Neuronal stem cell (in vitro differentiated cells): ENCODE measurements at regions not wholly inside any gene's neighbourhood (a gene's known extent, or its start where the extent isn't known, plus 50 kb on each side); places are given as distances from the start of the nearest gene placed in this dataset.

ENCODE experiments used
- DNase-seq: peaks from one replicate; pipeline ENCODE4 v3.0.0-alpha.2; 2013; ENCODE audit warnings: low spot score
- H2AFZ ChIP-seq: one replicate; pipeline ENCODE4 v1.6.1; 2013; ENCODE audit warnings: mild to moderate bottlenecking, low read length, inconsistent platforms
- H2AK5ac ChIP-seq: 2 replicates; pipeline ENCODE4 v1.6.1; 2013; ENCODE audit warnings: low read depth, mild to moderate bottlenecking, inconsistent platforms, low read length, moderate library complexity, mixed read lengths
- H2BK120ac ChIP-seq: 2 replicates; pipeline ENCODE4 v1.6.1; 2013; ENCODE audit warnings: low read depth, mild to moderate bottlenecking, inconsistent platforms, low read length, moderate library complexity, mixed read lengths
- H2BK12ac ChIP-seq: one replicate; pipeline ENCODE4 v1.6.1; 2013; ENCODE audit warnings: low read length, inconsistent platforms
- H2BK15ac ChIP-seq: 2 replicates; pipeline ENCODE4 v1.6.1; 2013; ENCODE audit warnings: mild to moderate bottlenecking, low read length, inconsistent platforms, mixed read lengths
- H2BK5ac ChIP-seq: one replicate; pipeline ENCODE4 v1.6.1; 2013; ENCODE audit warnings: inconsistent platforms, mild to moderate bottlenecking, low read length, moderate library complexity
- H3K14ac ChIP-seq: one replicate; pipeline ENCODE4 v1.6.1; 2013; ENCODE audit warnings: low read length, inconsistent platforms
- H3K18ac ChIP-seq: 2 replicates; pipeline ENCODE4 v1.6.1; 2013; ENCODE audit warnings: low read length, inconsistent platforms
- H3K23ac ChIP-seq: 2 replicates; pipeline ENCODE4 v1.6.1; 2013; ENCODE audit warnings: low read depth, mild to moderate bottlenecking, mixed read lengths, low read length, inconsistent platforms; ENCODE audit not compliant: poor library complexity
- H3K27ac ChIP-seq: replicated peaks from 3 replicates; pipeline ENCODE4 v1.5.1; 2013; ENCODE audit warnings: low read length, inconsistent platforms
- H3K27me3 ChIP-seq, 3 experiments: 2 replicates each; pipeline ENCODE4 v1.6.1; 2013; ENCODE audit warnings: low read length in 3 of 3, mild to moderate bottlenecking in 2 of 3, inconsistent platforms in 1 of 3, low read depth in 1 of 3, mixed read lengths in 1 of 3, moderate library complexity in 1 of 3; ENCODE audit not compliant: control insufficient read depth in 3 of 3, insufficient read depth in 3 of 3
- H3K36me3 ChIP-seq, 2 donors: replicated peaks in 1 of 2; 2 replicates each; pipeline ENCODE4 v1.6.1; 2013; ENCODE audit warnings: low read length in 2 of 2; ENCODE audit not compliant: control insufficient read depth in 2 of 2, insufficient read depth in 2 of 2
- H3K4ac ChIP-seq: 2 replicates; pipeline ENCODE4 v1.6.1; 2013; ENCODE audit warnings: inconsistent platforms, mild to moderate bottlenecking, low read length, moderate library complexity
- H3K4me1 ChIP-seq, 2 donors: 1 replicate in 1 of 2; 2 replicates in 1 of 2; pipeline ENCODE4 v1.6.1; 2013; ENCODE audit warnings: low read length in 2 of 2, low read depth in 1 of 2; ENCODE audit not compliant: control insufficient read depth in 2 of 2, insufficient read depth in 1 of 2
- H3K4me2 ChIP-seq: one replicate; pipeline ENCODE4 v1.6.1; 2013; ENCODE audit warnings: mild to moderate bottlenecking, low read length, inconsistent platforms; ENCODE audit not compliant: insufficient read depth, poor library complexity, severe bottlenecking
- H3K4me3 ChIP-seq, 2 donors: 2 replicates each; pipeline ENCODE4 v1.5.1; 2013; ENCODE audit warnings: low read length in 2 of 2, mild to moderate bottlenecking in 2 of 2, inconsistent platforms in 1 of 2, moderate library complexity in 1 of 2
- H3K79me1 ChIP-seq: one replicate; pipeline ENCODE4 v1.6.1; 2013; ENCODE audit warnings: low read depth, mild to moderate bottlenecking, inconsistent platforms, low read length, moderate library complexity
- H3K9ac ChIP-seq: one replicate; pipeline ENCODE4 v1.6.1; 2013; ENCODE audit warnings: mild to moderate bottlenecking, low read depth, low read length, inconsistent platforms; ENCODE audit not compliant: poor library complexity
- H3K9me3 ChIP-seq, 2 donors: replicated peaks in 1 of 2; 2 replicates each; pipeline versions ENCODE3 to v1.6.1; 2013; ENCODE audit warnings: low read length in 2 of 2, mild to moderate bottlenecking in 2 of 2, inconsistent platforms in 1 of 2, low read depth in 1 of 2, mixed read lengths in 1 of 2, moderate library complexity in 1 of 2; ENCODE audit not compliant: control insufficient read depth in 2 of 2, insufficient read depth in 1 of 2
- H4K8ac ChIP-seq: one replicate; pipeline ENCODE4 v1.6.1; 2013; ENCODE audit warnings: low read depth, mild to moderate bottlenecking, inconsistent platforms, low read length, moderate library complexity
- H4K91ac ChIP-seq: one replicate; pipeline ENCODE4 v1.6.1; 2013; ENCODE audit warnings: low read length, low read depth, mild to moderate bottlenecking, inconsistent platforms; ENCODE audit not compliant: poor library complexity
- WGBS, 2 donors: extraction: QIAGEN DNeasy Blood & Tissue Kit; methylation state at CpG; one replicate each; pipeline ENCODE4 v1.1.7; 2013; ENCODE audit warnings: missing lambda C conversion rate in 2 of 2, mixed read lengths in 1 of 2; ENCODE audit not compliant: insufficient read length in 2 of 2, insufficient replicate concordance in 1 of 2; ENCODE audit errors: extremely low coverage in 2 of 2; 5-methylcytosine and 5-hydroxymethylcytosine counted together

GRCh38 chr3:174533286-174533685 is 325.8 kb upstream of the NAALADL2 start:
- no peak overlapping the region for H4K8ac ChIP-seq

GRCh38 chr3:174536319-174536718 is 322.8 kb upstream of the NAALADL2 start:
- Histone ChIP-seq H3K18ac (no peak overlapping the region), H2AFZ (no peak overlapping the region), H2AK5ac (no peak overlapping the region), H3K36me3 (no peaks in the 10 kb centered on the region), H3K27ac (no peak overlapping the region), H3K27me3 (no peaks in the 10 kb centered on the region), H2BK15ac (no peak overlapping the region), H3K9me3 (peaks cover 0 to 2% of the 10 kb centered on the region in 2 donors), H3K9ac (no peak overlapping the region), H3K14ac (no peak overlapping the region), H3K4me3 (no peak overlapping the region), H4K8ac (no peak overlapping the region), H3K23ac (no peak overlapping the region), H3K4me1 (peaks cover 2 to 10% of the 10 kb centered on the region in 2 donors), H2BK120ac (no peak overlapping the region), H3K4ac (no peak overlapping the region), H2BK5ac (no peak overlapping the region), H2BK12ac (no peak overlapping the region), H3K4me2 (no peak overlapping the region), H3K79me1 (no peaks in the 10 kb centered on the region), H4K91ac (no peak overlapping the region)
- WGBS, 2 donors = no CpG with 5 or more reads among the region's 4 CpGs
- DNase-seq = no peak

More at GRCh38 chr3:174533286-174533685, 325.8 kb upstream of the NAALADL2 start:
- Histone ChIP-seq H3K4me1 (no peaks in the 10 kb centered on the region), H3K14ac (no peak overlapping the region), H4K91ac (no peak overlapping the region), H3K23ac (no peak overlapping the region), H3K27me3 (no peaks in the 10 kb centered on the region), H2BK15ac (no peak overlapping the region), H3K9ac (no peak overlapping the region), H3K18ac (no peak overlapping the region), H3K79me1 (no peaks in the 10 kb centered on the region), H3K4me3 (no peak overlapping the region), H2AK5ac (no peak overlapping the region), H3K4ac (no peak overlapping the region), H2AFZ (no peak overlapping the region), H3K4me2 (no peak overlapping the region), H3K9me3 (no peaks in the 10 kb centered on the region), H2BK12ac (no peak overlapping the region), H3K27ac (no peak overlapping the region), H2BK120ac (no peak overlapping the region), H2BK5ac (no peak overlapping the region), H3K36me3 (no peaks in the 10 kb centered on the region)
- no CpG with 5 or more reads among the region's 2 CpGs for WGBS, 2 donors
- no peak for DNase-seq

- Histone ChIP-seq H3K9me3 (peaks cover 0 to 2% of the 10 kb centered on the region in 2 donors), H3K9ac (no peak overlapping the region), H3K27me3 (no peaks in the 10 kb centered on the region), H2BK15ac (no peak overlapping the region), H3K4me3 (no peak overlapping the region), H3K23ac (no peak overlapping the region), H3K14ac (no peak overlapping the region), H2BK12ac (no peak overlapping the region), H4K8ac (no peak overlapping the region), H2BK5ac (no peak overlapping the region), H3K4me2 (no peak overlapping the region), H2AFZ (no peak overlapping the region), H3K4ac (no peak overlapping the region), H4K91ac (no peak overlapping the region), H3K4me1 (peaks cover 2 to 10% of the 10 kb centered on the region in 2 donors), H3K18ac (no peak overlapping the region), H3K27ac (no peak overlapping the region), H2AK5ac (no peak overlapping the region), H2BK120ac (no peak overlapping the region), H3K79me1 (no peaks in the 10 kb centered on the region), H3K36me3 (no peaks in the 10 kb centered on the region)
- WGBS, 2 donors = no CpG with 5 or more reads among the region's 3 CpGs
- DNase-seq = no peak
These were observed 321.0 kb upstream of the NAALADL2 start for GRCh38 chr3:174538151-174538550.

- no peak for DNase-seq
- H3K4ac ChIP-seq = no peak overlapping the region
- H3K4me2 ChIP-seq = no peak overlapping the region
- no peak overlapping the region for H2AK5ac ChIP-seq
- H3K14ac ChIP-seq = no peak overlapping the region
- H4K8ac ChIP-seq = no peak overlapping the region
- no peak overlapping the region for H2BK15ac ChIP-seq
- H3K4me3 ChIP-seq = no peak overlapping the region
- no peak overlapping the region for H3K23ac ChIP-seq
- no peak overlapping the region for H2AFZ ChIP-seq
- H4K91ac ChIP-seq = no peak overlapping the region
- no peak overlapping the region for H3K27ac ChIP-seq
- no peaks in the 10 kb centered on the region for H3K79me1 ChIP-seq
- H3K4me1 ChIP-seq = peaks cover 2 to 10% of the 10 kb centered on the region in 2 donors
- no peak overlapping the region for H2BK5ac ChIP-seq
- H3K9ac ChIP-seq = no peak overlapping the region
- peaks cover 0 to 2% of the 10 kb centered on the region in 2 donors for H3K9me3 ChIP-seq
- no peaks in the 10 kb centered on the region for H3K27me3 ChIP-seq
- no peak overlapping the region for H2BK12ac ChIP-seq
- no peak overlapping the region for H2BK120ac ChIP-seq
- WGBS, 2 donors = no CpG with 5 or more reads among the region's 3 CpGs
- no peaks in the 10 kb centered on the region for H3K36me3 ChIP-seq
- no peak overlapping the region for H3K18ac ChIP-seq
These were observed 318.8 kb upstream of the NAALADL2 start for GRCh38 chr3:174540116-174540908.
